Osteocyte (in vitro differentiated cells): ENCODE measurements at regions not wholly inside any gene's neighbourhood (a gene's known extent, or its start where the extent isn't known, plus 50 kb on each side); places are given as distances from the start of the nearest gene placed in this dataset.

Experiments used
- DNase-seq: peaks from one replicate; pipeline ENCODE4 v3.0.0; 2021; ENCODE audit warnings: mixed read lengths; ENCODE audit not compliant: unreplicated experiment; ENCODE audit errors: extremely low spot score
- H3K27ac Mint-ChIP-seq: one replicate; pipeline ENCODE4 v1.8.0; 2021; ENCODE audit warnings: mild to moderate bottlenecking, mixed read lengths; ENCODE audit not compliant: unreplicated experiment
- H3K27me3 Mint-ChIP-seq: one replicate; pipeline ENCODE4 v1.8.0; 2021; ENCODE audit warnings: mixed read lengths; ENCODE audit not compliant: unreplicated experiment
- H3K36me3 Mint-ChIP-seq: one replicate; pipeline ENCODE4 v1.8.0; 2021; ENCODE audit warnings: mixed read lengths; ENCODE audit not compliant: unreplicated experiment
- H3K4me1 Mint-ChIP-seq: one replicate; pipeline ENCODE4 v1.8.0; 2021; ENCODE audit warnings: mixed read lengths; ENCODE audit not compliant: unreplicated experiment
- H3K4me3 Mint-ChIP-seq: one replicate; pipeline ENCODE4 v1.8.0; 2021; ENCODE audit warnings: mild to moderate bottlenecking, moderate library complexity, mixed read lengths; ENCODE audit not compliant: unreplicated experiment
- H3K9me3 Mint-ChIP-seq: one replicate; pipeline ENCODE4 v1.8.0; 2021; ENCODE audit warnings: mixed read lengths; ENCODE audit not compliant: unreplicated experiment
- TF ChIP-seq, protein P1 (sequence below): fragments of 200-600 bp; sonication (generic); IDR thresholded peaks from 2 replicates; pipeline ENCODE4 v1.5.0; 2021; ENCODE audit warnings: antibody characterized with exemption, mild to moderate bottlenecking, moderate library complexity

DNA sequence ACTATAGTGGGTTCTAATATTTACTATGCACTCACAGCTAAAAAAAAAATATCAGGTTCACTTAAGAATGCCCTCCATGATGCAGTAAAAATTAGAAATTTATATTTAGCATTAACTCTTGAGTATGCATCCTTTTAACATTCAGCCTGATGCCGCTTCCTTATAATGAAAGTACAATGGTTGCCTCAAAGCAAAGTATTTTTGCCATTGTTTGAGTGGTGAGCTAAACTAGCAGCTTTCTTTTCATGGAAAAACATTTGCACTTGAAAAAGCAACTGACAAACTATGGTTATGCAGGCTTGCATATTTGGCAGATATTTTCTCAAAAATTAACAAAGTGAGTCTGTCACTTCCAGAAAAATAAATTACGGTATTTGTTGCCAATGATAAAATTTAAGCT is 188.6 kb downstream of the SLC6A15 start:
- DNase-seq = no peak
- no peaks in the 10 kb centered on the region for H3K9me3 Mint-ChIP-seq
- no peak overlapping the region for H3K4me3 Mint-ChIP-seq
- H3K27me3 Mint-ChIP-seq = no peaks in the 10 kb centered on the region
- TF ChIP-seq, protein P1, sequence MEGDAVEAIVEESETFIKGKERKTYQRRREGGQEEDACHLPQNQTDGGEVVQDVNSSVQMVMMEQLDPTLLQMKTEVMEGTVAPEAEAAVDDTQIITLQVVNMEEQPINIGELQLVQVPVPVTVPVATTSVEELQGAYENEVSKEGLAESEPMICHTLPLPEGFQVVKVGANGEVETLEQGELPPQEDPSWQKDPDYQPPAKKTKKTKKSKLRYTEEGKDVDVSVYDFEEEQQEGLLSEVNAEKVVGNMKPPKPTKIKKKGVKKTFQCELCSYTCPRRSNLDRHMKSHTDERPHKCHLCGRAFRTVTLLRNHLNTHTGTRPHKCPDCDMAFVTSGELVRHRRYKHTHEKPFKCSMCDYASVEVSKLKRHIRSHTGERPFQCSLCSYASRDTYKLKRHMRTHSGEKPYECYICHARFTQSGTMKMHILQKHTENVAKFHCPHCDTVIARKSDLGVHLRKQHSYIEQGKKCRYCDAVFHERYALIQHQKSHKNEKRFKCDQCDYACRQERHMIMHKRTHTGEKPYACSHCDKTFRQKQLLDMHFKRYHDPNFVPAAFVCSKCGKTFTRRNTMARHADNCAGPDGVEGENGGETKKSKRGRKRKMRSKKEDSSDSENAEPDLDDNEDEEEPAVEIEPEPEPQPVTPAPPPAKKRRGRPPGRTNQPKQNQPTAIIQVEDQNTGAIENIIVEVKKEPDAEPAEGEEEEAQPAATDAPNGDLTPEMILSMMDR = no peak
- H3K36me3 Mint-ChIP-seq = no peaks in the 10 kb centered on the region
- H3K4me1 Mint-ChIP-seq = no peaks in the 10 kb centered on the region
- H3K27ac Mint-ChIP-seq = no peak overlapping the region

- TF ChIP-seq, protein P1 = no peak
- H3K4me3 Mint-ChIP-seq = no peak overlapping the region
- DNase-seq = no peak
- no peaks in the 10 kb centered on the region for H3K27me3 Mint-ChIP-seq
- H3K4me1 Mint-ChIP-seq = no peaks in the 10 kb centered on the region
- H3K36me3 Mint-ChIP-seq = no peaks in the 10 kb centered on the region
- no peaks in the 10 kb centered on the region for H3K9me3 Mint-ChIP-seq
- H3K27ac Mint-ChIP-seq = no peak overlapping the region
Observed at GRCh38 chr12:84719997-84720396, 192.6 kb downstream of the SLC6A15 start.

DNA sequence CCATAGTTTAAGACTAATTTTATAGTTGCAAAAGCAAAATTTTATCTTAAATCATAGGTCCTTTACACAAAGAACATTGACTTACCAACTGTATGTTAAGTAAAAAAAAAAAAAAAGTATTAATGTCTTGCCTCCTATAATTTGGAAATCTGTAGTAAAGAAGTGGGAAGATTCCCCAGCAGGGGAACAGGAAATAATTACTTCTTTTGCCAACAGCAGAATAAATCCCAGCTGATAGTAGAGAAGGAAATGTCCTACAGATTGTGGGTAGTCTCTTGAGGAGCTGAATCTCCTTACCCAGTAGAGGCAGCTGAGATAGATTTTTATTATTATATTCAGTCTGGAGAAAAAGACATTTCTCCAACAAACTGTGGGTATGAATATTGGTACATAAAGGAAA is 193.7 kb downstream of the SLC6A15 start:
- no peak for DNase-seq
- TF ChIP-seq, protein P1 = no peak
- Mint-ChIP-seq H3K4me1 (no peaks in the 10 kb centered on the region), H3K27me3 (no peaks in the 10 kb centered on the region), H3K27ac (no peak overlapping the region), H3K9me3 (no peaks in the 10 kb centered on the region), H3K36me3 (no peaks in the 10 kb centered on the region), H3K4me3 (no peak overlapping the region)

DNA sequence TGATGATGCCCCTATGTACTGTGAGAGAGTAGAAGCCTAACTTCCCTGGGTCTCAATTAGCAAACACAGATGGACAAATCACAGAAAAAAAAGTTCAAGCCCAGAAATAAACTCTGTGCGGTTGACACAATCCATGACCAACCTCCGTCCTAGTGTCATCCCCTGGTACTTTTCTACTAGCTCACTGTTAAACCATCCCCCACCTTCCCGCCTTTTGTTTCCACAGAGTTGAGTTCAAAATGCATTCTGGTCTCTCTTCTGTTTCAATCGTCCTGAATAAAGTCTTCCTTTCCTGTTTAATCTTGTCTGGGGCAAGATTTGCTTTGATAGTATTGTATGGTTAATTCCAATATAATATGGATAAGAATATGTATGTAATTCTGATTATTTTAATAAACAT is 199.9 kb downstream of the SLC6A15 start:
- no peak overlapping the region for H3K4me3 Mint-ChIP-seq
- no peak overlapping the region for H3K27ac Mint-ChIP-seq
- H3K4me1 Mint-ChIP-seq = no peaks in the 10 kb centered on the region
- H3K27me3 Mint-ChIP-seq = no peaks in the 10 kb centered on the region
- no peaks in the 10 kb centered on the region for H3K9me3 Mint-ChIP-seq
- TF ChIP-seq, protein P1 = no peak
- H3K36me3 Mint-ChIP-seq = no peaks in the 10 kb centered on the region
- no peak for DNase-seq

GRCh38 chr12:84706374-84706773 is 206.2 kb downstream of the SLC6A15 start:
- H3K36me3 Mint-ChIP-seq = no peaks in the 10 kb centered on the region
- no peak for DNase-seq
- no peaks in the 10 kb centered on the region for H3K27me3 Mint-ChIP-seq
- peaks cover 2% of the 10 kb centered on the region for H3K4me1 Mint-ChIP-seq
- H3K9me3 Mint-ChIP-seq = no peaks in the 10 kb centered on the region
- H3K27ac Mint-ChIP-seq = no peak overlapping the region
- no peak overlapping the region for H3K4me3 Mint-ChIP-seq
- TF ChIP-seq, protein P1 = no peak
